GM21825 (cell line): ENCODE measurements at regions not wholly inside any gene's neighbourhood (a gene's known extent, or its start where the extent isn't known, plus 50 kb on each side); places are given as distances from the start of the nearest gene placed in this dataset.

Experiments used
- ATAC-seq: cut with Tn5 transposase; IDR thresholded peaks from one replicate; pipeline ENCODE4 v1.9.1; 2021; ENCODE audit warnings: mild to moderate bottlenecking, moderate library complexity; ENCODE audit not compliant: unreplicated experiment

- no peak for ATAC-seq
These were observed 717.8 kb downstream of the JRKL start for GRCh38 chr11:97107604-97108003.

GRCh38 chr11:97109078-97109477 lies 719.3 kb downstream of the JRKL start:
- no peak for ATAC-seq

- ATAC-seq, result no peak
These were observed 720.6 kb downstream of the JRKL start for GRCh38 chr11:97110376-97110775.

GRCh38 chr11:97111559-97111958 lies 721.7 kb downstream of the JRKL start:
- ATAC-seq, result no peak

- ATAC-seq, result no peak
These were observed 728.9 kb downstream of the JRKL start for GRCh38 chr11:97118614-97119200.

GRCh38 chr11:97123237-97123636 lies 733.4 kb downstream of the JRKL start:
- ATAC-seq, result no peak

GRCh38 chr11:97136067-97136466 lies 746.3 kb downstream of the JRKL start:
- no peak for ATAC-seq

GRCh38 chr11:97140885-97141494 lies 751.2 kb downstream of the JRKL start:
- ATAC-seq, result no peak

GRCh38 chr11:97143463-97143862 lies 753.6 kb downstream of the JRKL start:
- no peak for ATAC-seq

GRCh38 chr11:97149741-97150140 lies 759.9 kb downstream of the JRKL start:
- ATAC-seq, result no peak

- no peak for ATAC-seq
These were observed 767.5 kb downstream of the JRKL start for GRCh38 chr11:97157221-97157740.

GRCh38 chr11:97158243-97158642 lies 768.4 kb downstream of the JRKL start:
- ATAC-seq, result no peak

GRCh38 chr11:97163631-97164191 lies 773.9 kb downstream of the JRKL start:
- no peak for ATAC-seq

- ATAC-seq, result no peak
These were observed 812.2 kb downstream of the JRKL start for GRCh38 chr11:97201743-97202612.

- no peak for ATAC-seq
These were observed 812.9 kb downstream of the JRKL start for GRCh38 chr11:97202613-97203292.

GRCh38 chr11:97218011-97218410 lies 828.2 kb downstream of the JRKL start:
- no peak for ATAC-seq

GRCh38 chr11:97223647-97224046 lies 833.8 kb downstream of the JRKL start:
- ATAC-seq, result no peak

- no peak for ATAC-seq
These were observed 834.6 kb downstream of the JRKL start for GRCh38 chr11:97224396-97224795.

GRCh38 chr11:97225794-97226193 lies 836.0 kb downstream of the JRKL start:
- no peak for ATAC-seq

- no peak for ATAC-seq
These were observed 840.1 kb downstream of the JRKL start for GRCh38 chr11:97229936-97230335.

GRCh38 chr11:97231231-97231630 lies 841.4 kb downstream of the JRKL start:
- ATAC-seq, result no peak
